GM12873 (cell line): ENCODE measurements at regions not wholly inside any gene's neighbourhood (a gene's known extent, or its start where the extent isn't known, plus 50 kb on each side); places are given as distances from the start of the nearest gene placed in this dataset.

ENCODE experiments used
- CTCF ChIP-seq: IDR thresholded peaks from 2 replicates; pipeline ENCODE4 v1.5.1; 2012; ENCODE audit warnings: low read depth, mild to moderate bottlenecking, moderate library complexity, low read length, control low read depth; ENCODE audit not compliant: insufficient read depth; ENCODE audit errors: missing control alignments

GRCh38 chr22:49349841-49350381 lies 477.8 kb downstream of the BRD1 start:
- no peak for TF ChIP-seq CTCF

- no peak for TF ChIP-seq CTCF
These were observed 478.4 kb downstream of the BRD1 start for GRCh38 chr22:49349181-49349835.

- TF ChIP-seq CTCF: no peak
These were observed 479.0 kb downstream of the BRD1 start for GRCh38 chr22:49348631-49349030.

- no peak for TF ChIP-seq CTCF
These were observed 480.3 kb downstream of the BRD1 start for GRCh38 chr22:49347376-49347775.

GRCh38 chr22:49345896-49346295 lies 481.8 kb downstream of the BRD1 start:
- TF ChIP-seq CTCF: no peak

GRCh38 chr22:49344656-49345055 lies 483.0 kb downstream of the BRD1 start:
- TF ChIP-seq CTCF: no peak

GRCh38 chr22:49344161-49344560 lies 483.5 kb downstream of the BRD1 start:
- TF ChIP-seq CTCF: no peak

- TF ChIP-seq CTCF: no peak
These were observed 487.3 kb downstream of the BRD1 start for GRCh38 chr22:49340406-49340805.
